HG03108 (cell line): ENCODE measurements at regions not wholly inside any gene's neighbourhood (a gene's known extent, or its start where the extent isn't known, plus 50 kb on each side); places are given as distances from the start of the nearest gene placed in this dataset.
"Not testable (repeated sequence)": the region's sequence is repeated elsewhere in the genome, so short reads cannot be mapped to it uniquely, and the experiment has no call there.

Experiments used
- ATAC-seq: cut with Tn5 transposase; IDR thresholded peaks from one replicate; pipeline ENCODE4 v1.9.1; 2021; ENCODE audit warnings: moderate library complexity; ENCODE audit not compliant: unreplicated experiment

GRCh38 chr5:36778336-36778735, 98.2 kb upstream of the NIPBL start:
- ATAC-seq = no peak

DNA sequence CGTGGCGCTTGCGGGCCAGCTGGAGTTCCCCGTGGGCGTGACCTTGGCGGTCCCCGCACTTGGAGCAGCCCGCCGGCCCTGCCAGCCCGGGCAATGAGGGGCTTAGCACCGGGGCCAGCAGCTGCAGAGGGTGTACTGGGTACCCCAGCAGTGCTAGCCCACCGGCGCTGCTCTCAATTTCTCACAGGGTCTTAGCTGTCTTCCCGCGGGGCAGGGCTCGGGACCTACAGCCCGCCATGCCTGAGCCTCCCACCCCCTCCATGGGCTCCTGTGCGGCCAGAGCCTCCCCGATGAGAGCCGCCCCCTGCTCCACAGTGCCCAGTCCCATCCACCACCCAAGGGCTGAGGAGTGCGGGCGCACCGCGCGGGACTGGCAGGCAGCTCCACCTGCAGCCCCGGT, 94.0 kb upstream of the NIPBL start:
- ATAC-seq = not testable (repeated sequence)

DNA sequence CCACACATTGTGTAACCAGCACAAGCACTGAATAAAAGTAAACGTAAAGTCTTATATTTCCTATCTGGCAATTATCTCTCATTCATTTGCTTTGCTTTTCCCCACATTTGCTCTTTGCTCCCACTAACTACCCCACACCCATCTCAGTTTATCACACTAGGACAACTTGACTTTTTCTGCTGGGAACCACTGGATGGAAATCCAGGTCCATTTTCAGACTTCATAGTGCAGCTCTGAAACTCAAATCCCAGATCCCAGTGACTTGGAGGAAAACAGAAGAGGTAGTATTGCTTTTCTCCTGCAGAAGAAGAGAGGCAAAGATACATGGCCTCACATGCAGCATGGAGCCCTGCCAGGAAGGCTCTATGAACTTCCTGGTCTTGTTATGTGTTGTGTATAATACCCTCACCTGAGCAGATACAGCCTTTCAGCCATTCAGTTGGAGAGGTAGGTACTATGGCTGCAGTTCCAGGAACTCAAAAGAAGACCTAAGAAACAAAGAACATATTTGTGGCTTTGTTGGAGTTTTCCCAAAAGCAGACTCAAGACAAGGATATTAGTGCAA, 90.0 kb upstream of the NIPBL start:
- no peak for ATAC-seq

DNA sequence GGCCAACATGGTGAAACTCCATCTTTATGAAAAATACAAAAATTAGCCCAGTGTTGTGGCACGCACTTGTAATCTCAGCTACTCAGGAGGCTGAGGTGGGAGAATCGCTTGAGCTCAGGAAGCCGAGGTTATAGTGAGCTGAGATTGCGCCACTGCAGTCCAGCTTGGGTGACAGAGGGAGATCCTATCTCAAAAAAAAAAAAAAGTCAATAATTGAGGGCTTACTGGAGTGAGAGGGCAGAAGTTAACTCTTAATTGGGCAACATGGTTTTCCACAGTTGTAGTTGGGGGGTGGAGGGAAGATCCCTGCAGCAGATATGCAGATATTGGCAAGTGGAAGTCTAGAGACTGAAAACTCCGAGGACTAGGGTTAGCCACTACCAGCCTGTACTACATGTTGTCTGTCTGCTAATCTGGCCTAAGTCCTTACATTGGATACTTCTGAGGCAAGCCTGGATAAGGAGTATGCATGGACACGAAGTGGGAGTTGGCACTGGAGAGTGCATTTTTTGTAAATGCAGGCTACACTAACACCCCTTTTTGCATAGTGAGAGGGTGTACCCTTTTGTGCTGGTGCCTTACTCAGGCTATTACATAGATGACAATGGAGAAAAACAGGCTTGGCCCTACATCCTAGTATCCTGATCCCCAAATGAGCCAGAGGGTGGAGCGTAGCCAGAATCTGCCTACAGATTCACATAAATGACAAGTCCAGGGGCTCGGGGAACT, 89.0 kb upstream of the NIPBL start:
- ATAC-seq = no peak

DNA sequence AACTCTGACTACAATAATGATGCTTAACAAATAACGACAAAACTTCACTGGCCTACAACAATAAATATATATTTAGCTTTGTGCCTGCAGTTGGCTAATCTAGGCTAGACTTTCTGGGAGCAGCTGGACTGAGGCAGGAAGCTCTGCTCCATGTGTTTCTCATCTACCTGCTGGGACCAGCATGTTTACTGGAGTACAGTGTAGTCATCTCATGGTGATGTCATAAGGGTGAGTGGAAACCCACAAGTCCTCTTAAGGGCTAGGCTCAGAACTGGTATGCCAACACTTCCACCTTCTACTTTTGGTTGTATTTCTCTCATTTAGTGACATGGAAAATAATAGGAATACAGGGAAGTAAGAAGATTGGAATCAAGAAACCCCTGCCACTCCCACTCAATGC, 85.7 kb upstream of the NIPBL start:
- no peak for ATAC-seq

- no peak for ATAC-seq
These were observed 83.9 kb upstream of the NIPBL start for GRCh38 chr5:36792560-36793180.

GRCh38 chr5:36795366-36795765, 81.2 kb upstream of the NIPBL start:
- no peak for ATAC-seq

DNA sequence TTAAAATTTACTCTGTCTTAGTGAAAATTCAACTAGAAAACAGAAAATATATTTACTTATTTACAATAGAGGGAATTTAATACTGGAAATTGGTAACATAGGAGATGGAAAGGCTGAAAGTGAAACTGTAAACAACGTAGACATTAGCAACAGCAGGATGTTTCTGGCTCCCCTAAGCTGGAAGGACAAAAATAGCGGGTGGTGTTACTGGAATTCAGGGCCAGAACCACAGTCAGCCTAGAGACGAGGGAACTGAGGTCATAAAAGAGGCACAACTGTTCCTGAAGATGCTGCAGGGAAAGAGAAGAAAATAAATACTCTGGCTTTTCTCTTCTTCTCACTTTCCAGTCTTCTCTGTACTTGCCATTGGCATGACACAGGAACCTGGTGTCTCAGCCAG, 80.4 kb upstream of the NIPBL start:
- ATAC-seq = no peak

GRCh38 chr5:36801523-36801922, 75.0 kb upstream of the NIPBL start:
- no peak for ATAC-seq

GRCh38 chr5:36802187-36802586, 74.4 kb upstream of the NIPBL start:
- no peak for ATAC-seq

GRCh38 chr5:36813249-36813648, 63.3 kb upstream of the NIPBL start:
- ATAC-seq = not testable (repeated sequence)

DNA sequence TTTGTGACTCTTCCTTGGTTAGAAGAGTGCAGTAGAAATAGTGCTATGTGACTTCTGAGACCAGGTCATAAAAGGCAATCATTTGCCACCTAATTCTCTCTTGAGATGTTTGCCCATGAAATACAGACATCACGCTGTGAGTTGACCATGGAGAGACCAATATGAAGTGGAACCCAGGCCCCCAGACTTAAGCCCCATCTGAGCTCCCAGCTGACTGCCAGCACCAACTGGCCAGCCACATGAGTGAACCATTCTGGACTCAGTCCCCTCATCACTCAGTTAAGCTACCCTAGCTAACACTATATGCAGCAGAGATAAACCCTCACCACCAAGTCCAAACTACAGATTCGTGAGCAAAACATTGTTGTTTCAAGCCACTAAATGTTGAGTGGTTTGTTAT, 60.7 kb upstream of the NIPBL start:
- no peak for ATAC-seq

- no peak for ATAC-seq
These were observed 55.7 kb upstream of the NIPBL start for GRCh38 chr5:36820900-36821299.

- ATAC-seq = no peak
These were observed 49.9 kb upstream of the NIPBL start for GRCh38 chr5:36826694-36827093.
